ENCODE measurements at regions not wholly inside any gene's neighbourhood (a gene's known extent, or its start where the extent isn't known, plus 50 kb on each side); places are given as distances from the start of the nearest gene placed in this dataset.
"Not testable (repeated sequence)": the region's sequence is repeated elsewhere in the genome, so short reads cannot be mapped to it uniquely, and the experiment has no call there.

GRCh38 chr1:95797761-95798160 is 563.8 kb downstream of the RWDD3 start:
- DNase-seq, result not testable (repeated sequence)

DNA sequence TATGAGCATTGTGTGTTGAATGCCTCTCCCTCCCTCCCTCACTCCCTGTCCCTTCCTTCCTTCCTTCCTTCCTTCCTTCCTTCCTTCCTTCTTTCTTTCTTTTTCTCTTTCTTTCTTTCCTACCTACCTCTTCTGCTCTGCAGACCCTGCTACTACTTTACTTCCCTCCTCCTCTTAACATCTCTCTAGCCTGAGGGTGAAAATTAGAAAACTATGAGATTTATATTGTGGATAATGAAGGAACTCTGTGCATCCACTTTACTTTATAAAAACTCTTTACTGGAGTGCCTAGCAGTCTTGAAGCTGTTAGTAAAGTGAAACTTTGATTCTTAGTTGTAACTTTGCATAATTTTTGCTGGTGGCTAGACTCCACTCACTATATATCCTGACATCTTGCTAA is 572.2 kb downstream of the RWDD3 start:
- DNase-seq, result no peak

GRCh38 chr1:95809391-95809790 is 575.4 kb downstream of the RWDD3 start:
- no peak for DNase-seq

DNA sequence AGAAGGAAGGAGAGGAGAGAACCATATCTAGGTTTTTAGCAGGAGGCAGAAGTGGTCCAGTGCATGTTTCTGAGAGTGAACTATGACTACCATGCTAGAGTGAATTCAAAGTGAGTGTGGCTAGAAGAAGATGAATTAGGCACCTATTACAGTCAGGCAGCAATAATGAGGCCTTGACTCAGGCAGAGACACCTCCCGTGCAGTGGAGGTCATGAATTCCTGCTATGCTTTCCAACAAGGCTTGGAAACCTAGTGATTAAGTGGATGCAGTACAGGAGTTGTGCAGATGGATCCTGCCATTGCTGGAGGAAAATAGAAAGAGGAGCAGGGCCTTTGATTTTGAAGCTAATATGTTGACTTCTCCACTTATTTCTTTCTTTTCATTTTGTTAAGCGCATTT is 581.5 kb downstream of the RWDD3 start:
- no peak for DNase-seq

DNA sequence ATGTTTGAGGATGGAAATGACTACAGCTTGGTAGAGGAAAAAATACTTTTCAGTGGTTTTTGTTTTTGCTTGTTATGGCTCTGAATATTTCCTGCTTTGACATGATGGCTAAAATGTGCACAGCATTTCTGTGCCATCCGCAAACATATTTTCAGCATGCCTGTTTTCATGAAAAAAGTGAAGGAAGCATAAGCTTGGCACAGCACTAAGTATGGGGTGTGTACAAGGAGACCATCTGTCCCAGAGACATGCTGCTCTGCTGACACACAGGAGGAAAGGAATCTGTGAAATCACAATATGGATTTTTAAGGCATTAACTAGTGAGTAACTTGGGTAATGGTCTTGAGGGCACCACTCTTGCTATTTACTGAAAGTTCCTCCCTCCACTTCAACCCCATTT is 595.5 kb downstream of the RWDD3 start:
- no peak for DNase-seq

GRCh38 chr1:95832370-95832769 is 598.4 kb downstream of the RWDD3 start:
- DNase-seq, result no peak

GRCh38 chr1:95849439-95849838 is 615.4 kb downstream of the RWDD3 start:
- no peak for DNase-seq

GRCh38 chr1:95850165-95850649 is 616.2 kb downstream of the RWDD3 start:
- DNase-seq, result no peak

DNA sequence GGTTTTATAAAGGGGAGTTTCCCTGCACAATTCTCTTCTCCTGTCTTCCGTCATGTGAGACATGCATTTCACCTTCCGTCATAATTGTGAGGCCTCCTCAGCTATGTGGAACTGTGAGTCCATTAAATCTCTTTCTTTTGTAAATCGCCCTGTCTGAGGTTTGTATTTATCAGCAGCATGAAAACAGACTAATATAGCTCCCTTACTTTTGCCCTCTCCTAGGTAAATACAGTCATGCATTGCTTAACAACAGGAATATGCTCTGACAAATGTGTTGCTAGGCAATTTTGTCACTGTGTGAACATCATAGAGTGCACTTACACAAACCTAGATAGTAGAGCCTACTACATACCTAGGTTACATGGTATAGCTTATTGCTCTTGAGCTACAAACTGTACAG is 616.8 kb downstream of the RWDD3 start:
- DNase-seq, result no peak

GRCh38 chr1:95852483-95853070 is 618.6 kb downstream of the RWDD3 start:
- DNase-seq, result no peak

- no peak for DNase-seq
Observed at GRCh38 chr1:95854457-95854856, 620.4 kb downstream of the RWDD3 start.

DNA sequence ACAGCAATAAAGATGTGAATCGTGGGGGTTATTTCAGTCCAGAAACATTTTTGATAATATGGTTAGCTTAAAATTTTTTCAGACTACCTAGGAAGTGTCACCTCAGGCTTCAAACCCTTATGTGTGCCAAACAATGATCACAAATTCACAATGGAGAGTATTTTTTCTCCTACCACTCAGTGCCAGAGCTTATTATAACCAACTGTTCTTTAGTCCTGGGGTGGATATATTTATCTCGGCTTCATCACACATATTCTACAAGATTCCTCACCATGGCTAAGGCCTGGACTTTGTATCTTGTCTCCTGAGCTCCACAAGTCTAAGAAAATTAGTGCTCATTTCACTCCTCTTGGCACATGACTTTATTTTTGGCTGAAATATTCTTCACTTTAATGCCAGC is 629.1 kb downstream of the RWDD3 start:
- DNase-seq, result no peak

- DNase-seq, result no peak
Observed at GRCh38 chr1:95865769-95866168, 631.8 kb downstream of the RWDD3 start.

DNA sequence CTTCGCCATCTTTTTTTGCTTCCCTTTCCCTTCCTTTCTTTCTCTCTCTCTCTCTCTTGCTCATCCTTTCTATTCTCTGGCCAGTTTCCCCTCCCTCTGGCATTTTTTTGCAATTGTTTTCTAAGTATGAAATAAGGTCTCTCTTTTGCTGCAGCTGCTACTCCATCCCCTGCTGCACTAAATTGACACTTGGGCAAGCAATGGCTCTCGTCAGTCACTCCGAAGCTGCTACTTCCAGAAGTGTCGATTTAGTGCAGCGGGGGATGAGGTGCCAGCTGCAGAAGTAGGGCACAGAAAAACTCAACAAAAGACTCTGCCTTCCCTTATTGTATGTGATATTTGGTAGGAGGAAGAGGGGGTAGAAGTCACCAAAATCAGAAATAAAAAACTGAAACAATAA is 642.3 kb downstream of the RWDD3 start:
- no peak for DNase-seq

- DNase-seq, result no peak
Observed at GRCh38 chr1:95879498-95880050, 645.6 kb downstream of the RWDD3 start.

GRCh38 chr1:95888941-95889390 is 655.0 kb downstream of the RWDD3 start:
- DNase-seq, result no peak

DNA sequence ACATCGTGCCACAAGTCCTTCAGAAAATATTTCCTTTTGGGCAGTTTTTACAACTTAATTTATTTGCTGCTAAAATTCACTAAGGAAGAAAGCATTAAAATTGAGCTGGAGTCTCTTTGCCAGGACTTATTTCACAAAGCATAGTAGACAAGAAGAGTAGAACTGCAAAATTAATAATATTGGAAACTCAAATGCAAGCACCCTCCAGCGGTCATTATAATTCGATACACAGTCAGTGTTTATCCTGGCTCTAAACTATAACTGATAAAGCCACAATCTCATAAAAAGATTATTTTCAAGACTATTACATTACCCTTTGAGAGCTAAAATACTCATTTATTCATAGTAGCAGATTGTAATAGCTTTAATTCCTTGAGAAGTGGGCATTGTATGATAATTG is 655.4 kb downstream of the RWDD3 start:
- no peak for DNase-seq

DNA sequence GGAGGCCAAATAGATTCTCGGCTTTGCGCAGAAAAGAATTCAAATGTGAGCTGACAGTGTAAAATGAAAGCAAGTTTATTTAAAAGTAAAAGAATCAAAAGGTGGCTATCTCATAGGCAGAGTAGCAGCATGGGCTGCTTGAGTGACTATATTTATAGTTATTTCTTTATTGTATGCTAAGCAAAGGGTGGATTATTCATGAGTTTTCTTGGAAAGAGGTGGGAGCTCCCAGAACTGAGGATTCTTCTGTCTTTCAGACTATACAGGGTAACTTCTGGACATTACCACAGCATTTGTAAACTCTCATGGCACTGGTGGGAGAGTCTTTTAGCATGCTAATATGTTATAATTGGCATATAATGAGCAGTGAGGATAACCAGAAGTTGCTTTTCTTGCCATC is 659.9 kb downstream of the RWDD3 start:
- no peak for DNase-seq

DNA sequence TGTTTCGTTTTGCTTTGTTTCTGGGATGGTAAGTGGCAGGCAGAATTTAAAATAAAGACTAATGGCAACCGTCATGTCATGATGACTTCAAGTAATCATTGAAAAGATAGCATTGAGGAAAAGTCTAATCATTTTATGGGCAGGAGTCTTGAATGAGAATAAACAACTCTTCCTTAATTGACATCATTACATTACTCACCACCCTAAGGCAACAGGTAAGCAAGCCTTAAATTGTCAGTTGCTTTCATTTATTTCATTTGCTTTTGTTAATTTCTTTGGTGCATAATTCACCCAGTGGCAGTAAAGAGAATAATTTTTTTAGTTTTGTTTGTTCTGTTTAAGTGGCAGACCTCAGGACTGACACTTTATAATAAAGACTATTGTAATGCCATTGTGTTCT is 669.0 kb downstream of the RWDD3 start:
- no peak for DNase-seq

DNA sequence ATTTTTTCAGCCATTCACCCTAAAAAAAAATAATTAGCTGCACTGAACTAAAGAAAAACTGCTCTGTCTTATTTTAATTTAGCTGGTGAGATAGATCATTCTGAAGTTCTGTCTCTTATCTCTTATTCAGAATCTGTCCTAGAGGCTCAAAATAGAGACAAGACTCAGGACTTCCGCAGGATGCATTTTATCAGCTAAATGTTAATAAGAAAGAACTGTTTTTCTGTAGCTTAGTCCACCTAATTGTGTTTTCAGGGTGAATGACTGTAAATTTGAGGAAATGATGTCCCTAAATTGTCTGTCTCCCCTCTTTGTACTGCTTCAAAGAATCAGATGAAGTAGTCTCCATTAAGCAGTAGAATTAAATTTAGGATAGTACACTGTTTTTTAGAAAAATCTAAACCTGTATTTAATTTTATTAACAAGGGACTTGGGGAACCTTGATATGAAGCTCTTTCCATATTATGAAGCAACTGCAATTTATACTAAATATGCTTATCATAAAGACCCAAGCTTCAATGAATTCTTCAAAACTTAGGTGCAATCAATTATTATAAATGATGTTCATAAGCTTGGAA is 671.9 kb downstream of the RWDD3 start:
- DNase-seq, result no peak

GRCh38 chr1:95911739-95912138 is 677.7 kb downstream of the RWDD3 start:
- not testable (repeated sequence) for DNase-seq

DNA sequence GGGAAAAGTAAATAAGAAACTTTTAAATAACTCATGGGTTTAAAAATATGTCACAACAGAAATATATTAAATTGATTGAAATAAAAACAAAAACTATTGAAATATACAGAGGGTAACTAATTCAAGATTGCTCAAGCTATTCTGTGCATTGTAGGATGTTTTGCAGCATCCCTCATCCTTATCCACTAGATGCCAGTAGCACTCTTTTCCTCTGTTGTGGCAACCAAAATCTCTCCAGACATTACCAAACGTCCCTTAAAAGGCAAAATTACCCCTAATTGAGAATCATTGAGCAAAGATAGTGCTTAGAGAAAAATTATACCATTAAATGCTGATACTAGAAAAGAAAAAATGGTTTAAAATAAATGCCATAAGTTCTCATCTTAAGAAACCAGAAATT is 682.6 kb downstream of the RWDD3 start:
- no peak for DNase-seq

DNA sequence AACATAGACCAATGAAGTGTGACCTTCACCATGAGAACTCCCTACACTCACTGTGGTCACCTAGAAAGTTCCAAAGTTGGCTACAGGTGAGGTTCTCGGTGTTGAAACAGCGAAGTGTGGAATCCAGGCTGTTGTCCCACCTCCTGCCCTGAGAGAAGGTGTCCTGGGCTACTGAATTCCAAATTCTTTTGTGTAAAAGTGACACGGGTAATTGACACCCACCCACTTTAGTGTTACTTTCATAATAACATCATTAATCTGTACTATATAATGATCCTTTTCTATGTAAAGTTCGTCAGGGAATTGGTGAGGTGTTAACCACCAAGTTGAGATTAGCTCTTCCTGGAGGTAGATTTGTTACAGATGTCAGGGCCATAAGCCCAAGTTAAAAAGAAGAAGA is 690.7 kb downstream of the RWDD3 start:
- DNase-seq, result no peak

- DNase-seq, result no peak
Observed at GRCh38 chr1:95926331-95926730, 692.3 kb downstream of the RWDD3 start.

DNA sequence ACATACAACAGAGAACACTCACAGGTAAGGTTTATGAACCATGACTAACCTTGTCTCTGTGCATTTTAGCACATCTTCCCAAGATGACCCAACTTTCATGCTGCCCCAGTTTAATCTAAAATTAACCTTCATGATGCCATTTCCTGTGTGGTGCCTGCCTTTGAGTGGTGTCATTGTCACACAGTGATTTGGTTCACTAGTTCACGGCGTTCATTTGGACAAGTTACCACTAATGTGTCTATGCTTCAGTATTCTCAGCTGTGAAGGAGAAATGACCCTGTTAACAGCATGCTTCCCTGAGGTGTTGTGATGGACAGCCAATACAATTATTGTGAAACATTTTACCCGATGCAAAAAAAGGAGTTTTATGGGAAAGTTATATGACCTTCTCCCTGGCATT is 693.1 kb downstream of the RWDD3 start:
- no peak for DNase-seq
